Body of pancreas (tissue), 4 donors: ENCODE measurements at regions not wholly inside any gene's neighbourhood (a gene's known extent, or its start where the extent isn't known, plus 50 kb on each side); places are given as distances from the start of the nearest gene placed in this dataset.

Source experiments
- CTCF ChIP-seq, 7 experiments: fragments of 450-650 bp in 4 of 7; fragments of 200-600 bp in 3 of 7; sonication (generic) in 3 of 7; IDR thresholded peaks; one replicate each; pipeline ENCODE4 v1.5.1; 2016 to 2019; ENCODE audit warnings: antibody characterized with exemption in 7 of 7
- POLR2A ChIP-seq, 3 donors: fragments of 450-650 bp; IDR thresholded peaks; one replicate each; pipeline ENCODE4 v1.6.1; 2016; ENCODE audit warnings: antibody characterized with exemption in 3 of 3, mild to moderate bottlenecking in 2 of 3

GRCh38 chr6:142627474-142627873 is 317.5 kb downstream of the HIVEP2 start:
- no peak for TF ChIP-seq CTCF (IDR thresholded peaks at IDR 0.05)
- TF ChIP-seq POLR2A (IDR thresholded peaks at IDR 0.05) = no peak
